Colon (tissue), 2 donors: ENCODE measurements at regions not wholly inside any gene's neighbourhood (a gene's known extent, or its start where the extent isn't known, plus 50 kb on each side); places are given as distances from the start of the nearest gene placed in this dataset.
"Not testable (repeated sequence)": the region's sequence is repeated elsewhere in the genome, so short reads cannot be mapped to it uniquely, and the experiment has no call there.

ENCODE experiments used
- FAIRE-seq: peaks from 2 replicates; lab custom pipeline; 2012; peaks lifted over from hg19 to GRCh38; lab: Jason Lieb, UNC
- donor health status: control.
- donor health status: control.

GRCh38 chr3:166663194-166663593 lies 716.9 kb downstream of the ZBBX start:
- no peak for FAIRE-seq

GRCh38 chr3:166661621-166662020 lies 718.5 kb downstream of the ZBBX start:
- FAIRE-seq = no peak

- FAIRE-seq = no peak
Measured at GRCh38 chr3:166660962-166661361, 719.1 kb downstream of the ZBBX start.

GRCh38 chr3:166637984-166638530 lies 742.0 kb downstream of the ZBBX start:
- no peak for FAIRE-seq

- FAIRE-seq = no peak
Measured at GRCh38 chr3:166634091-166634746, 745.9 kb downstream of the ZBBX start.

GRCh38 chr3:166630190-166630589 lies 749.9 kb downstream of the ZBBX start:
- FAIRE-seq = no peak

GRCh38 chr3:166613365-166613764 lies 766.7 kb downstream of the ZBBX start:
- no peak for FAIRE-seq

GRCh38 chr3:166612761-166613160 lies 767.3 kb downstream of the ZBBX start:
- FAIRE-seq = not testable (repeated sequence)

GRCh38 chr3:166607933-166608521 lies 770.8 kb upstream of the BCHE start:
- FAIRE-seq = no peak

- no peak for FAIRE-seq
Measured at GRCh38 chr3:166606988-166607387, 769.8 kb upstream of the BCHE start.

GRCh38 chr3:166593776-166594175 lies 756.6 kb upstream of the BCHE start:
- FAIRE-seq = no peak

- FAIRE-seq = no peak
Measured at GRCh38 chr3:166582236-166582635, 745.0 kb upstream of the BCHE start.

- no peak for FAIRE-seq
Measured at GRCh38 chr3:166580561-166580960, 743.3 kb upstream of the BCHE start.

GRCh38 chr3:166575161-166575560 lies 737.9 kb upstream of the BCHE start:
- no peak for FAIRE-seq

- FAIRE-seq = not testable (repeated sequence)
Measured at GRCh38 chr3:166571686-166572085, 734.5 kb upstream of the BCHE start.

- FAIRE-seq = no peak
Measured at GRCh38 chr3:166570102-166570501, 732.9 kb upstream of the BCHE start.

GRCh38 chr3:166569589-166569988 lies 732.4 kb upstream of the BCHE start:
- no peak for FAIRE-seq

- FAIRE-seq = no peak
Measured at GRCh38 chr3:166560253-166560652, 723.0 kb upstream of the BCHE start.

- no peak for FAIRE-seq
Measured at GRCh38 chr3:166556955-166557354, 719.7 kb upstream of the BCHE start.

- FAIRE-seq = no peak
Measured at GRCh38 chr3:166554023-166554422, 716.8 kb upstream of the BCHE start.

GRCh38 chr3:166533740-166534139 lies 696.5 kb upstream of the BCHE start:
- no peak for FAIRE-seq

GRCh38 chr3:166531730-166532129 lies 694.5 kb upstream of the BCHE start:
- FAIRE-seq = no peak

GRCh38 chr3:166527325-166527724 lies 690.1 kb upstream of the BCHE start:
- no peak for FAIRE-seq

GRCh38 chr3:166526881-166527280 lies 689.7 kb upstream of the BCHE start:
- FAIRE-seq = no peak
